GM13977 (cell line): ENCODE measurements at regions not wholly inside any gene's neighbourhood (a gene's known extent, or its start where the extent isn't known, plus 50 kb on each side); places are given as distances from the start of the nearest gene placed in this dataset.

ENCODE experiments used
- DNase-seq: peaks from one replicate; pipeline ENCODE4 v3.0.0; 2012; ENCODE audit warnings: low spot score
- CTCF ChIP-seq: IDR thresholded peaks from 2 replicates; pipeline ENCODE4 v1.5.1; 2012; ENCODE audit warnings: mild to moderate bottlenecking, control low read depth; ENCODE audit not compliant: insufficient read depth; ENCODE audit errors: extremely low read depth, missing control alignments
- in situ Hi-C: fragments of 300-500 bp; cut with MboI; formaldehyde crosslinking; loops from one replicate; pipeline ENCODE4 v1.12.0; 2022; ENCODE audit warnings: low sequenced_read_pairs, low pct_unique_long_range_greater_than_20kb, mixed read lengths, inconsistent platforms; ENCODE audit not compliant: unreplicated experiment

- TF ChIP-seq CTCF: no peak
- DNase-seq: no peak
- in situ Hi-C loops: no loop called here
Observed at GRCh38 chr2:122905431-122905830, 1119.7 kb upstream of the CNTNAP5 start.

GRCh38 chr2:122908159-122908558, 1116.9 kb upstream of the CNTNAP5 start:
- DNase-seq: no peak
- TF ChIP-seq CTCF: no peak
- in situ Hi-C loops: no loop called here

GRCh38 chr2:122927197-122927596, 1097.9 kb upstream of the CNTNAP5 start:
- no peak for DNase-seq
- in situ Hi-C loops: no loop called here
- TF ChIP-seq CTCF: no peak

GRCh38 chr2:122927710-122928557, 1097.2 kb upstream of the CNTNAP5 start:
- in situ Hi-C loops: no loop called here
- no peak for DNase-seq
- TF ChIP-seq CTCF: no peak

GRCh38 chr2:122929347-122929746, 1095.7 kb upstream of the CNTNAP5 start:
- in situ Hi-C loops: no loop called here
- DNase-seq: no peak
- TF ChIP-seq CTCF: no peak

- in situ Hi-C loops: no loop called here
- DNase-seq: no peak
- TF ChIP-seq CTCF: no peak
Observed at GRCh38 chr2:122935506-122935905, 1089.6 kb upstream of the CNTNAP5 start.
